ENCODE measurements at regions not wholly inside any gene's neighbourhood (a gene's known extent, or its start where the extent isn't known, plus 50 kb on each side); places are given as distances from the start of the nearest gene placed in this dataset.
"Not testable (repeated sequence)": the region's sequence is repeated elsewhere in the genome, so short reads cannot be mapped to it uniquely, and the experiment has no call there.

GRCh38 chr9:34855016-34855415, 103.1 kb upstream of the PHF24 start:
- TF ChIP-seq CTCF (IDR thresholded peaks at IDR 0.05; ENCODE audit: low read length); EZH2 (IDR thresholded peaks at IDR 0.05; ENCODE audit: borderline replicate concordance, low read length): not testable (repeated sequence)
